ENCODE measurements at regions not wholly inside any gene's neighbourhood (a gene's known extent, or its start where the extent isn't known, plus 50 kb on each side); places are given as distances from the start of the nearest gene placed in this dataset.

- H4K12ac ChIP-seq (ENCODE audit: low read depth, low read length), result no peak overlapping the region
- H3K9ac ChIP-seq (ENCODE audit: low read length), result no peak overlapping the region
- no peaks in the 10 kb centered on the region for H3K27me3 ChIP-seq (ENCODE audit: insufficient read depth, low read length)
- H2AK5ac ChIP-seq (ENCODE audit: low read length), result no peak overlapping the region
- H3K14ac ChIP-seq (ENCODE audit: low read length), result no peak overlapping the region
- H2BK12ac ChIP-seq (ENCODE audit: low read length), result no peak overlapping the region
- no peak for DNase-seq
- H3K4me3 ChIP-seq (ENCODE audit: low read depth, low read length), result no peak overlapping the region
- no peak overlapping the region for H2AFZ ChIP-seq (ENCODE audit: insufficient read depth, low read length, poor library complexity)
- H2BK5ac ChIP-seq (ENCODE audit: low read depth, low read length, poor library complexity), result no peak overlapping the region
- no peak overlapping the region for H3K4ac ChIP-seq (ENCODE audit: low read depth, low read length)
- no peaks in the 10 kb centered on the region for H3K79me2 ChIP-seq (ENCODE audit: control insufficient read depth, insufficient read depth, low read length, poor library complexity)
- peaks cover 2% of the 10 kb centered on the region for H3K9me3 ChIP-seq (ENCODE audit: insufficient read depth, low read depth, low read length)
- no peak overlapping the region for H3K27ac ChIP-seq (ENCODE audit: low read depth, low read length)
- no peaks in the 10 kb centered on the region for H3K79me1 ChIP-seq (ENCODE audit: low read length)
- no peak overlapping the region for H4K8ac ChIP-seq (ENCODE audit: low read depth, low read length)
- no peak overlapping the region for H4K91ac ChIP-seq (ENCODE audit: low read depth, low read length)
- no peak overlapping the region for H3K18ac ChIP-seq (ENCODE audit: low read length)
- H3K4me1 ChIP-seq (ENCODE audit: control insufficient read depth in 1 of 2, insufficient read depth in 2 of 2, low read length in 2 of 2), result no peaks in the 10 kb centered on the region
- H3K36me3 ChIP-seq (ENCODE audit: control insufficient read depth in 1 of 2, insufficient read depth in 2 of 2, low read length in 2 of 2), result no peaks in the 10 kb centered on the region
- H3K4me2 ChIP-seq (ENCODE audit: low read length), result no peak overlapping the region
- no peak overlapping the region for H2BK120ac ChIP-seq (ENCODE audit: insufficient read depth, low read length, poor library complexity)
- no CpG with 5 or more reads among the region's 1 CpG for WGBS (ENCODE audit: extremely low coverage, insufficient coverage, insufficient read length)
- no peak overlapping the region for H3K23ac ChIP-seq (ENCODE audit: low read length)
These were observed 110.9 kb downstream of the INHBB start for GRCh38 chr2:120456867-120457266.

GRCh38 chr2:120460511-120460910 is 114.6 kb downstream of the INHBB start:
- no peaks in the 10 kb centered on the region for H3K36me3 ChIP-seq (ENCODE audit: control insufficient read depth in 1 of 2, insufficient read depth in 2 of 2, low read length in 2 of 2)
- no peak overlapping the region for H4K12ac ChIP-seq (ENCODE audit: low read depth, low read length)
- no peak overlapping the region for H3K4me3 ChIP-seq (ENCODE audit: low read depth, low read length)
- H3K79me1 ChIP-seq (ENCODE audit: low read length), result no peaks in the 10 kb centered on the region
- no peaks in the 10 kb centered on the region for H3K79me2 ChIP-seq (ENCODE audit: control insufficient read depth, insufficient read depth, low read length, poor library complexity)
- H2AK5ac ChIP-seq (ENCODE audit: low read length), result no peak overlapping the region
- no peak overlapping the region for H3K4ac ChIP-seq (ENCODE audit: low read depth, low read length)
- no peak overlapping the region for H3K9ac ChIP-seq (ENCODE audit: low read length)
- no peak overlapping the region for H3K23ac ChIP-seq (ENCODE audit: low read length)
- no peak overlapping the region for H3K4me2 ChIP-seq (ENCODE audit: low read length)
- no peak overlapping the region for H4K8ac ChIP-seq (ENCODE audit: low read depth, low read length)
- H2BK120ac ChIP-seq (ENCODE audit: insufficient read depth, low read length, poor library complexity), result no peak overlapping the region
- H3K18ac ChIP-seq (ENCODE audit: low read length), result no peak overlapping the region
- no peak overlapping the region for H2BK12ac ChIP-seq (ENCODE audit: low read length)
- H3K4me1 ChIP-seq (ENCODE audit: control insufficient read depth in 1 of 2, insufficient read depth in 2 of 2, low read length in 2 of 2), result no peaks in the 10 kb centered on the region
- H3K9me3 ChIP-seq (ENCODE audit: insufficient read depth, low read depth, low read length), result no peaks in the 10 kb centered on the region
- no peaks in the 10 kb centered on the region for H3K27me3 ChIP-seq (ENCODE audit: insufficient read depth, low read length)
- H3K27ac ChIP-seq (ENCODE audit: low read depth, low read length), result no peak overlapping the region
- no peak overlapping the region for H2AFZ ChIP-seq (ENCODE audit: insufficient read depth, low read length, poor library complexity)
- no peak overlapping the region for H2BK5ac ChIP-seq (ENCODE audit: low read depth, low read length, poor library complexity)
- DNase-seq, result no peak
- H4K91ac ChIP-seq (ENCODE audit: low read depth, low read length), result no peak overlapping the region
- no CpG with 5 or more reads among the region's 8 CpGs for WGBS (ENCODE audit: extremely low coverage, insufficient coverage, insufficient read length)
- no peak overlapping the region for H3K14ac ChIP-seq (ENCODE audit: low read length)

- no peaks in the 10 kb centered on the region for H3K79me2 ChIP-seq (ENCODE audit: control insufficient read depth, insufficient read depth, low read length, poor library complexity)
These were observed 115.2 kb downstream of the INHBB start for GRCh38 chr2:120461092-120461491.

GRCh38 chr2:120461546-120462537 is 115.9 kb downstream of the INHBB start:
- Histone ChIP-seq H3K27me3 (ENCODE audit: insufficient read depth, low read length) (no peaks in the 10 kb centered on the region), H3K9ac (ENCODE audit: low read length) (no peak overlapping the region), H2AFZ (ENCODE audit: insufficient read depth, low read length, poor library complexity) (no peak overlapping the region), H3K9me3 (ENCODE audit: insufficient read depth, low read depth, low read length) (no peaks in the 10 kb centered on the region), H4K12ac (ENCODE audit: low read depth, low read length) (no peak overlapping the region), H3K4me1 (ENCODE audit: control insufficient read depth in 1 of 2, insufficient read depth in 2 of 2, low read length in 2 of 2) (peaks cover 3% of the 10 kb centered on the region in 2 experiments), H2BK120ac (ENCODE audit: insufficient read depth, low read length, poor library complexity) (no peak overlapping the region), H3K27ac (ENCODE audit: low read depth, low read length) (no peak overlapping the region), H2AK5ac (ENCODE audit: low read length) (no peak overlapping the region), H3K23ac (ENCODE audit: low read length) (no peak overlapping the region), H2BK12ac (ENCODE audit: low read length) (no peak overlapping the region), H3K36me3 (ENCODE audit: control insufficient read depth in 1 of 2, insufficient read depth in 2 of 2, low read length in 2 of 2) (no peaks in the 10 kb centered on the region), H4K8ac (ENCODE audit: low read depth, low read length) (no peak overlapping the region), H3K14ac (ENCODE audit: low read length) (no peak overlapping the region), H4K91ac (ENCODE audit: low read depth, low read length) (no peak overlapping the region), H3K79me1 (ENCODE audit: low read length) (no peaks in the 10 kb centered on the region), H3K4ac (ENCODE audit: low read depth, low read length) (no peak overlapping the region), H2BK5ac (ENCODE audit: low read depth, low read length, poor library complexity) (no peak overlapping the region), H3K4me2 (ENCODE audit: low read length) (no peak overlapping the region), H3K79me2 (ENCODE audit: control insufficient read depth, insufficient read depth, low read length, poor library complexity) (no peaks in the 10 kb centered on the region), H3K18ac (ENCODE audit: low read length) (no peak overlapping the region), H3K4me3 (ENCODE audit: low read depth, low read length) (no peak overlapping the region)
- WGBS (ENCODE audit: extremely low coverage, insufficient coverage, insufficient read length), result no CpG with 5 or more reads among the region's 14 CpGs
- no peak for DNase-seq

More at GRCh38 chr2:120461092-120461491, 115.2 kb downstream of the INHBB start:
- H4K91ac ChIP-seq (ENCODE audit: low read depth, low read length), result no peak overlapping the region
- no peak overlapping the region for H4K12ac ChIP-seq (ENCODE audit: low read depth, low read length)
- H4K8ac ChIP-seq (ENCODE audit: low read depth, low read length), result no peak overlapping the region
- no peaks in the 10 kb centered on the region for H3K27me3 ChIP-seq (ENCODE audit: insufficient read depth, low read length)
- H2BK12ac ChIP-seq (ENCODE audit: low read length), result no peak overlapping the region
- H3K4me2 ChIP-seq (ENCODE audit: low read length), result no peak overlapping the region
- no peak overlapping the region for H2AFZ ChIP-seq (ENCODE audit: insufficient read depth, low read length, poor library complexity)
- H3K14ac ChIP-seq (ENCODE audit: low read length), result no peak overlapping the region
- no peak overlapping the region for H3K4me3 ChIP-seq (ENCODE audit: low read depth, low read length)
- no peaks in the 10 kb centered on the region for H3K79me1 ChIP-seq (ENCODE audit: low read length)
- no peak overlapping the region for H3K9ac ChIP-seq (ENCODE audit: low read length)
- no peak for DNase-seq
- H3K9me3 ChIP-seq (ENCODE audit: insufficient read depth, low read depth, low read length), result no peaks in the 10 kb centered on the region
- H3K36me3 ChIP-seq (ENCODE audit: control insufficient read depth in 1 of 2, insufficient read depth in 2 of 2, low read length in 2 of 2), result no peaks in the 10 kb centered on the region
- H2AK5ac ChIP-seq (ENCODE audit: low read length), result no peak overlapping the region
- no peak overlapping the region for H2BK5ac ChIP-seq (ENCODE audit: low read depth, low read length, poor library complexity)
- H2BK120ac ChIP-seq (ENCODE audit: insufficient read depth, low read length, poor library complexity), result no peak overlapping the region
- H3K27ac ChIP-seq (ENCODE audit: low read depth, low read length), result no peak overlapping the region
- H3K4ac ChIP-seq (ENCODE audit: low read depth, low read length), result no peak overlapping the region
- no CpG with 5 or more reads among the region's 5 CpGs for WGBS (ENCODE audit: extremely low coverage, insufficient coverage, insufficient read length)
- H3K4me1 ChIP-seq (ENCODE audit: control insufficient read depth in 1 of 2, insufficient read depth in 2 of 2, low read length in 2 of 2), result peaks cover 3% of the 10 kb centered on the region in 2 experiments
- H3K23ac ChIP-seq (ENCODE audit: low read length), result no peak overlapping the region
- H3K18ac ChIP-seq (ENCODE audit: low read length), result no peak overlapping the region

All from trophoblast cell (in vitro differentiated cells and primary cell).